Posterior cingulate gyrus (tissue), 11 donors: ENCODE measurements at regions not wholly inside any gene's neighbourhood (a gene's known extent, or its start where the extent isn't known, plus 50 kb on each side); places are given as distances from the start of the nearest gene placed in this dataset.

Source experiments
- DNase-seq, 10 donors: peaks; one replicate each; pipeline versions ENCODE4 v3.0.0 to v3.0.0-alpha.2; 2020 to 2021; ENCODE audit warnings: mixed read lengths in 3 of 10
- intact Hi-C: fragments of 100-400 bp; cut with DNase I; formaldehyde crosslinking; loops from one replicate; pipeline ENCODE4 v1.15.1; 2023

DNA sequence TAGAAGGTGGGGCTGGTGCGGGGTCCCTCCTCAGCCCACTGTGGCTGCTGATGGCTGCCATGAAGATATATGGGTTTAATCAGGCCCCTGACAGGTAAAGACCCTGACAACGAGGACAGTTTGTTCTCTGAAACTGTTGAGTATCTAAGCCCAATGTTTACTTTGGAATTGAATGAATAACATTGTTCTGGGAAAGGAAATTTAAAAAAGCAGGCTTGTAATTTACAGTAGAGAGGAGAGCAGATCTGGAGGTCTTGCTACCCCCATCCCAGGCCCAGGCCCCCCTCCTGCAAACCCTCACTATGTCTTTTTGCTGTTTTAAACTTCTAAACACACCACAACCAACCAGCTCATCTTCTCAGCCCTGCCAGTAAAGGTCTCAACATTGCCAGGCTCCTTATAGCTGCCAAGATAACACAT is 171.3 kb downstream of the CDC5L start:
- no peak for DNase-seq
- intact Hi-C loops = no loop called here

DNA sequence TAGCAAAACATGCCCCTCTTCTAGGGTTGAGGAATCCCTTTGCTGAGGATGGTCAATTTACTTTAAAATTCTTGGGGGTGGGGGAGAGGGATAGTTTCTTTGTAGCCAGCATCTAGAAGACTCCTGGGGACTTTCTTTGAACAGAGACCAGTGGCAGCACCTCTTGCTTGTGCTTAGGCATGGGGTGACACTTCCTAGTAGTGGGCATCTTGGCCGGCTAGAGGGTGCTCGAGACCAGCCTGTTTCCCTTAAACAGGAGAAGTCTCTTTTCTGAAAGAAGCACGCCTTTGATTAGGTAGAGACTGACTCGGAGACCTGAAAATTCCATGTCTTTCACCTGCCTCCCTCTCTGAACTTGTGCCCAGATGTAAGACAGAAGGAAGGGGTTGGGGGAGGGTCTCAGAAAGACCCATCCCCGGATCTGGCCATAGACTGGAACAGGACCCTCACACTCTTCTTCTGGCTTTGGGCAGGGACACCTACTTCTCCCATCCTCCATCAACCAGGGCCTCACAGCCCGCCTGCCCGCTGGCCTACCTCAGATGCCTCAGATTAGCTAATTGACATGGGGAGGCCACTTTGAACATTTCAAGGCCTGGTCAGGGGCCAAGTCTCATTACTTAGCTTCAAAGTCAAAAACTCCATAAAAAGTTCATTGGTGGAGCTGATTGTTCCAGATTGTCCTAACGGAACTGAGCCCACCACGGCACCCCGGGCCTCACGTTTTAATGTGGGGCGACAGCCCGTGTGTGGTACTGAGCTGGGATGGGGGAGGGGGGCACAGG is 172.2 kb downstream of the CDC5L start:
- intact Hi-C loops = no loop called here
- no peak for DNase-seq

DNA sequence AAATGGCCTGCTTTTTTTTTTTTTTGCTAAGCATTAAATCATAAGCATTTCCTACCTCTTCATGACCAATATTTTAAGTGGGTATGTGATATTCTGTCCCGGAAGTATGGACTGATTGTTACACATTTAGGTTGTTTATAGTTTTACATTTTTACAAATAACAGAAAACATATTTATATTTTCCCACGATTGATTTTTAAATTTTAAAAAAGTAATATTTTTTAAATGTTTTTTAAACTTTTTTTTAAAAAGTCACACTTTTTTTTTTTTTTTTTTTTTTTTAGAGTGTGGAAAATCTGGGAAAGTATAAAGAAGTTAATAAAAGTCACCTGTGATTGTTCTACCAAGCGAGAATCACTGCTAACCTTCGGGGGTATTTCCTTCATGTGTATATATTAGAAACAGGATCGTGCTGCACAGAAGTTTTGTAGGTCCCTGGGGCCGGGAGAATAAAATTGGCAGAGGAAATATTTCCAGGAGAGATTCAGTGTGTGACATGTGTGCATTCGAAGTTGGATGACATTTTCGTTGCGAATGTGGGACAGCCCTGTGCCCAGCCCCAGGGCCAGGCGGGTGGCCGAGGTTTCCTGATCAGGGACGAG is 173.1 kb downstream of the CDC5L start:
- intact Hi-C loops = no loop called here
- no peak for DNase-seq

DNA sequence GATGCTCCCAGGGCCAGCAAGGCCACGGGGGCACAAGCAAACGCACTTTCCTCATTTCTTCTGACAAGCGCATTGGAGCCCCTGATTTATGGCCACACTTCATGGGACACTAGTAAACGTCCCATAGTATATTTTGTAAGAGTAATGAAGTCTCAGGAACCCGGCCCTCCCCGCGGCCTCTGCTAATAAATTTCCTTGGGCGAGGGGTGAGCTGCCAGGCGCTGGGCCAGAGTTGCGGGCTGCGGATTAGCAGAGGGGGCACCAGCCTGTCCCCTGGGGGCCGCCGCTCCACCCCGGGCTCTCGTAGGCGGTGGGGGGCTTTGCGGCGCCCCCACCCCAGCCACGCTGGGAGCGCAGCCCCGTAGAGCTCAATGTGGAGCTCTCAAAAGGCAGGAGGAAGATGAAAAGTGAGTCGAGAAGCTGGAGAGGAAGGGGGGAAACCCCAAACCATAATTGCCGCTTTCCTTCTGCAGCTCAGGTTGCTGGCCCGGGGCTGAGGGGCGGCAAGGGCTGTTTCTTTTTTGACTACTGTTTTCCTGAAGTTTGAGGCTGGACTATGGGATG is 173.6 kb downstream of the CDC5L start:
- intact Hi-C loops = no loop called here
- no peak for DNase-seq

DNA sequence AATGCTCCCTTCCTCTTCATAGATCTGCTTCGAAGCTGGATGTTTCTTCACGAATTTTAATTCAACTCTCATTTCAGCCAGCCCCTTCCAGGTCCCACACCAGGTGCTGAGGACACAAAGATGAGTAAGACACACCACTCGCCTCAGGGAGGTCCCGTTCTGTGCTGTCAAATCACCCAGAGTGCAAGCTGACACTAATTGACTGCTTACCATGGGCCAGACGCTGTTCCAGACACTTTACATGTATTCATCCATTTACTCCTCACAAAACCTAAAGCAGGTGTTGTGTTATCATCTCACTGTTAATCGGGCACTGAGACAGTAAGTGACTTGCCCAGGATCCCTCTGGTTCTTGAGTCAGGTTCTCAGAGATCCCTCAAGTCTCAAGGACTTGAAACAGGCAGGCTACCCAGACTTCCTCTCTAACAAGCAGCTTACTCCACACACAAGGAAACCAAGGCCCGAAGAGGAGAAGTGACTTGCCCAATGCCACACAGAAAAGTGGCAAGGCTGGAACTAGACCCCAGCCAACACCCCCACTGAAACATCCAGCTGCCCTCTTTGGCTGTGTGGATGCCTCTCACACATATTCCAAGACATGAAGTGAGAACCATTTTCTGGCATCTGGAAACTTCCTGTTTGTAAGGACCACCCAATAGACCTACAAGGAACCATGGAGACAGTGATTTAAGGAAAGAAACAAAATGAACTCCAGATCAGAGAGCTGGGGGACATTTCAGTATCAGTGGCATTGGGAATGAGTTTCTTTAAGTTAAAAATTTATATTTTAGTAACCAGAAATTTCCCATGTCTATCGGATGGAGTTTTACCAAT is 174.5 kb downstream of the CDC5L start:
- DNase-seq = no peak
- intact Hi-C loops = no loop called here

DNA sequence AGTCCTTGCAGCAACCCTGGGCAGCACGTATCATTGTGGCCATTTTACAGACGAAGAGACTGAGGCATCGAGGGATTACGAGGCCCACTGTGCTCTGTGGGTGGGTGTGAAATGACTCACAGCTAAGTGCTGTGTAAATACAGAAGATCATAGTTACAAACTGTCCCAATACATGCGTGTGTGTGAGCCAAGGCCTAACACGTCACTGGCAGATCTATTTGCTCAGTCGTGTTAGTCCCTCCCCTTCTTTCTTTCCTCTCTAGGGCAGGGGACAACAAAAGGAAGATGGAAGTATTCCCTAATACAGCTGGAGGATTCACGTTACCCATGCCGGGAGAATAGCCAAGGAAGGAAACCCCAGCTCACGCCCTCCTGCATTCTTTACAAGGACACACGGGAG is 175.9 kb downstream of the CDC5L start:
- no peak for DNase-seq
- intact Hi-C loops = no loop called here

DNA sequence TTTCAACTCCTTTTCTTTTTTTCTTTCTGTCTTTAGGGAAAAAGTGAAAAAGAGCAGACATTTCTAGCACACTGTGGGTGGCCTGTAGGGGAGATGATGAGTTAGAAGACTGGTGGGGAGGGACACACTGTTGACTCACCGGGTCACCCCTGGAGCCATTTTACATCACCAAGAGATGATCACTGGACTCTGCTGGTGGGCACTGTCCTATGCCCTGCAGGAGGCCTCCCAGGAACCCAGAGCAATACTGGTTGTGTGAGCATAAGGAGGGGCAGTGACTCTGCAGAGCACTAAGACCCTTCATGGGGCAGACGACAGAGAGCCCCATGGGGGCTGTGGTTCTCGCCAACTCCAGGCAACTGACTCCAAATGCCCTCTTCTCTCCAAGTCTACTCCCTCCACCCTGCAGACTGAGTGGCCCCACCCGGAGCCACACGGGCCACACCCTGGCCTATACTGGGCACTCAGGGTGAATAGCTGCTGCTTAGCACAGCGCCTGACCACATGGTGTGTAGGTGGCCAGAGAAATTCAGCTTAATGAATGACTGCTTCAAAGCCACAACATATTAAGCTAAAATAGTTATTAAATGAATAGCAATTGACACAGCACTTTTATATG is 177.5 kb downstream of the CDC5L start:
- DNase-seq = no peak
- intact Hi-C loops = no loop called here

DNA sequence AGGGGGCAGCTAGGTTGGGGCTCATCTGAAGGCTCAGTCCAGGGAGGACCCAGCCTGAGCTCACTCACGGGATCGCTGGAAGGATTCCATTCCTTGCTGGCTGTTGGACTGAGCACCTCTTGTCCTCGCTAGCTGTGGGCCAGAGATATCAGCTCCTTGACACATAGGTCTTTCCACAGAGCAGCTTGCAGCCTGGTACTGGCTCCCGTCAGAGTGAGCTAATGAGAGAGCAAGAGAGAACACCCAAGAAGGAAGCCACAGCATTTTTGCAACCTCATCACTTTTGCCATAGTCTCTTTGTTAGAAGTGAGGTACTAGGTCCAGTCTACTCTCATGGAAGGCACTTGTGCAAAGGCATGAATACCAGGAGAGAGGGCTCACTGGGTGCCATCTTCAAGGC is 179.9 kb downstream of the CDC5L start:
- intact Hi-C loops = no loop called here
- no peak for DNase-seq

DNA sequence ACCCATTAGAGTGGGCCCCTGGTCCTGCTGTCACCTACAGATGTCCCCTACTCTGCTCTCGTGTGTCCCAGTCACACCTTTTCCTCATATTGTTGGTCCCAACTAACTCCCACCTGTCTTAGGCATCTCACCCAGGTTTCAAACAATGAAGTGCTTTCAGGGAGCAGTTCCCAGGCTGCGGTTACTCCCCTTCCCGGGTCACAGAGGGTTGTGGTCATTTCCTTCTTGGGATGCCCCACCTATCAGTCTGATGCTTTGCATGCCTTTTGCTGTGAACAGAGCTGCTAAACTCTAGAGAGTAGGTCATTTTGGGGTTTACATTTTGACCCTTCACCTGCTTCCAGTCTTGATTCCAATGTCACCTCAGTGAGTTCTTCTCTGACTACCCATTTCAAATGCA is 181.6 kb downstream of the CDC5L start:
- DNase-seq = no peak
- intact Hi-C loops = no loop called here

DNA sequence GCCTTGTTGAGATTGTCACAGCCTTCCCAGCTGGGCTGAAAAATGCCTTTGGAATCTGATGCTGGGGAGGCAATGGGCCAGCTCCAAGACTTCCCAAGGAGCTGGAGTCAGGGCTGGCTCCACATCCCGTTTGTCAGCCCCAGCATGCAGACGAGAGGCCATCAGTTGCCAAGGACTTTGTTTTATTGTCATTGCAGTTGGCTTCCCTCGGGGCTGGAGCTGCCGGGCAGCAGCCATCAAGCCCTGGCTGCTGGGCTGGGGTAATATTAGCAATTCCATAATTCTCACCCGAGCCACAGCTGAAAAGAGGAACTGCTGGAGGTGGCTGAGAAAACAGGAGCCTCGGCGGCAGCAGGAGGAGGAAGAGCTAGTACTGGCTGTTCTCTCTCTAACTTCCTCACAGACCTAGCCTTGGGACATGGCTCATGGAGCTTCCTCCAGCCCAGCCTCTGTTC is 182.5 kb downstream of the CDC5L start:
- peak in 5 of 10 donors; percentile 19 to 85 (median 66) for DNase-seq
- intact Hi-C loops = no loop called here

DNA sequence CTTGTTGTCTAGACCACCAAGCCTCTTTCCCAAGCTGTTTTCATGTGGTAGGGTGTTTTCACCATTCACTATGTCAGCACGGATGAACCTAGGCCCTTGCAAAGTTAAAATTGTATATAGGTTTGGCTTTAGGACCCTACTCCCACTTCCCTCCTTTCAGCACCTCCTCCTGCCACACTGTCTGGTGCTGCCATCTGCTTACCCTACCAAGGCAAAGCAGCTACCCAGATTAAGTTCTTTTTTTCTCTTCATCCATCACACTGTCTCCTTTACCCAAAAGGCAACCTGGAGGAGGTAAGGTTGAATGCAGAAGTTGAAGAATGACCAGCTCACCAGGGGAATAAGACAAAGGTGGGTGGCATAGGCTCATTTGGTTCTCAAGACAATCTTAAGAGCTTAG is 184.0 kb downstream of the CDC5L start:
- intact Hi-C loops = no loop called here
- DNase-seq = no peak

DNA sequence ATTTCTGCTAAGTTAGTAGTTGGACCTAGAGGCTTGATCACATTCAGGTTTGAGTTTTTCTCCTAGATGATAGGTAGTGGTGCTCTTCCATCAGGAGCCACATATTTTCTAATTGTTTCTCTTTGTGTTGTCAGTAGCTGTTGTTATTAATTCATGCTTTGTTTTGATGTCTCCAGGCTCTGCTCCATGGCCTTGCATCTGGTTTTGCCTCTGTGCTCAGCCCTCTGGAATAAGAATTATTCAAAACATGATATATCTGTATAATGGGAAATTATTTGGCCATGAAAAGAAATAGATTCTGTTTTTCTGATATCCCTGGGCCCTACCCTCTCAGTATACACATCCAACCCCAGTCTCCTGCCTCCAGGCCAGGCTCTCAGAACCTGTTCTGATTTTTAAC is 184.8 kb downstream of the CDC5L start:
- intact Hi-C loops = no loop called here
- no peak for DNase-seq

DNA sequence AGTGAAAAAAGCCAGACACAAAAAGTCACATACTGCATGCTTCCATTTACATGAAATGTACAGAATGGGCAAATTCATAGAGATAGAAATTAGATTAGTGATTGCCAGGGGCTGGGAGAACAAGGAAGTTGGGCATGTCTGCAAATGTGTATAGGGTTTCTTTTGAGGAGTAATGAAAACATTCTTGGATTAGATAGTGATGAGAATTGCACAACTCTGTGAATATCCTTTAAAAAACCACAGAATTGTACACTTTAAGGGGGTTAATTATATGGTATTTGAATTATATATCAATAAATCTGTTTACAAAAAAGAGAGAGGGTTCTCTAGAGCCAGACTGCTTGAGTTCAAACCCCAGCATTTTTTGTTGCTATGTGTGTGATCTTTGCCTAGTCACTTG is 188.1 kb downstream of the CDC5L start:
- DNase-seq = no peak
- intact Hi-C loops = no loop called here

DNA sequence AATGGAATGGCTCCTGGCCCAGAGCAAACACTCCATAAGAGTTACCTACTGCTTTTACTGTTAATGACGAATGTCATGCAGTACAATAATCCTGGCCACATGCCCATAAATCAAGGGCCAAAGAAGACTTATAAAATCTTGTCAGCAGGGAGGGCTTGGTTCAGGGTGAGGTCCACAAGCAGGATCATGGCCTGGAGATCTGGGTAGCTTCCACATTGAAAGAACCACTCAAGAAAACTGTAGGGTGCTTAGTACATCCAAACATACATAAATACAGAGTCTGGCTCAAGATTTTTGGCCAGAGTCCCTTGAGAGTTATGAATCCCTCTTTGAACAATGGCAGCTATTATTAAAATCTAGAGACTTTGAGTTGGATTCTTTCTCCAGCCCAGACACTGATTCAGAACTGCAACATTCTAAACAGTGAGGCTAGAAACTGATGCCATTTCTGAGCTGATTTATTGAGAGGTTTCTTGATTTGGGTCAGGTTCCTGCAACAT is 188.7 kb downstream of the CDC5L start:
- intact Hi-C loops = no loop called here
- DNase-seq = no peak

DNA sequence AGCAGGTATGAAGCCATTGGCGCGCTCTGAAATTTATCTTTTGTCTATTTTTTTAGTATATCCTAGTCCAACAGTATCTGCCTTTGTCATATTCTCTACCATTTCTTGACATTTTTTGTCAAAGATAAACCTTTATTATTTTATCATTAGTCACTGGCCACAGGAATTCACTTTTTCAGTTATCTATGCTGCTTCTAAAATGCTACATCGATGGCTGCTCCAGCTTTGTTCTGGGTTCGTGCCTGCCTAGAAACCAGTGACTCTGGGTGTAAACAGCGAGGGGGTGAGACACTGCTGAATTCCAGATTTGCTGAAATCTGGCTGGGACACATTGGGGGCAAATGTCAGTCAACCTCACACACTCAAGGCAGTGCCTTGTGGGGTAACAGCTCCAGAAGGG is 193.4 kb downstream of the CDC5L start:
- intact Hi-C loops = no loop called here
- no peak for DNase-seq

DNA sequence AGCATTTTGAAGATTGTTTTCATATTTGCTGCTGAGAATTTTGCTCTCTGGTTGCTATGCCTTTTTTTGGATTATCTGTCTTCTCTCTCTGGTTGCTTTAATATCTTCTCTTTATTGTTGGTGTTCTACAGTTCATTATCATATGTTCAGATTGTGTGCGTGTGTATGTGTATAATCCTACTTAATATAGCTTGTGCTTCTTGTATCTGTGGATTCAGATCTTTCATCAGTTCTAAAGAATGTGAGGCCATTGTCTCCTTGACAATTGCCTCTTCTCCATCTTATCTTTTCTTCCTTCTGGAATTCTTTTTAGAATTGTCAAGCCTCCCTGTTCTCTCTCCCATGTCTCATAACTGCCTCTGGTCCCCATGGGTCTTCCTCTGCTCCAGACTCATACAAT is 195.4 kb downstream of the CDC5L start:
- DNase-seq = no peak
- intact Hi-C loops = no loop called here

DNA sequence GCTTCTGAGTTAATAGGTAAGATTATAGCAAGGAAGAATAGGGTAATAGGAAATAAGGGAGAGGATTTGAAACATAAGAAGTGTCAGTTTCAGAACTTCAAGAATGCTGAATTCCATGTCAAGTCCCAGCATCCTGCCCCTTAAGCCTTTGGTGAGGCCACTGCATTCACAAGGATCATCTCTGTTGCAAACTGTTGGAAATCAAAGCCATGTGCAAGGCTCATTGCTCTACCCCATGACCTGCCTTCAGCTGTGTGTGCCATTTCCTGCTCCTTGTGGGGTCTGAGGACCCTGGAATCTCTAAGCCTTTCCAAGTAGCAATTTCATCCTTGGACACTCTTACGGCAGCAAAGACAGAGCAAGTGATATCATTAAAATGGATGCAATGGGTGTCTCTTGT is 203.0 kb downstream of the CDC5L start:
- intact Hi-C loops = no loop called here

DNA sequence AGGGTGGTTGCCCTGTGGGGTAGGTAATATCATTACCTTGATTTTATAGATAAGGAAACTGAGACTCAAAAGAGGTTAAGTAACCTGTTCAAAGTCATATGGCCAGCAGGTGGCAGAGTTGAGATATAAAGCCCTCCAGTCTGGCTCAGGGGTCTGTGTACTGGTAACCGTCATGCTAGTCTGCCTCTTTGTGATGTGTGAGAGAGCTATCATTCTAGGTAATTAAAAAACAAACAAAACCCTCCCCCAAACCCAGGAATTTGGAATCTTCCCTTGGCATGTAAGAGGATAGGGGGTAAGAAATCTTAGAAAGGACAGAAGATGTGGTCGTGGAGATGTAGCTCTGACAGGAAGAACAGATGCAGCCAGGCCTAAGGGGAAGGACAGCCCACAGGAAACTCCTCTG is 206.0 kb downstream of the CDC5L start:
- intact Hi-C loops = no loop called here
- peak in 2 of 10 donors; percentile 24 to 33 for DNase-seq

More for the DNA sequence above, 203.0 kb downstream of the CDC5L start:
- DNase-seq = no peak

DNA sequence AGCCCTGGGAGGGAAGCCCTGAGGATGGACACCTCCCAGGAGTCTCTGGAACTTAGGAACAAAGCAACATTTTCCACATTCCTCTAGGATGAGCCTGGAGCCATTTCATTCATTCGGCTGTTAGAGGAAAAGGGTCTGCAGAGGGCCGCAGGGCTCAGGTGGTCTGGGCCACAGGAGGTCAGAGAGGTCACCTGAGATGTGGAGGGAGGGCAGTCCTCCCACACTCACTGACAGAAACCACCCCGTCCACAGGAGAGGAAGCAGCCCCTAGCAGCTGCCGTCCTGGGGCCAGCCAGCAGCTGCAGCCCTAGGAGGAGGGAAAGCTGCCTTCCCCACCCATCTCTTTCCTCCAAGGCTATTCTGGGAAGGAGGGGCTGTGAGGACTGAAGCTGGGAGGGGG is 207.0 kb downstream of the CDC5L start:
- no peak for DNase-seq
- intact Hi-C loops = no loop called here

DNA sequence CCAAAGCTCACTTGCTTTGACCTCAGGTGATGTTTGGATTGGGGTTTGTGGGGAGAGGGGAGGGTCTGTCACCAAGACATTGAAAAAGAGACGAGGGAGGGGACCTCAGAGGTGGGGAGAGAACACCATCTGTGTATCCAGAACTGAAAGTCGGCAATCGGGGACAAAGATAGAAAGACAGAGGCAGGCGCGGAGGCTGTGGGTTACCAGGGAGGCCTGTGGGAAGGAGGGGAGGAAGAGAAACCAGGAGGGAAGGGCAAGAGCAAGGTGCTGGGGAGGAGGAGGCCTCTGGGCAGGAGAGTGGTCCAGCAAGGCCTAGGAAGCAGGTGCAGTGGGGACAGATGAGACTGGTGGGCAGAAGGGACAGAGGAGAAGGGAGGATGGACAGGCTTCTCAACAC is 211.2 kb downstream of the CDC5L start:
- no peak for DNase-seq
- intact Hi-C loops = no loop called here

DNA sequence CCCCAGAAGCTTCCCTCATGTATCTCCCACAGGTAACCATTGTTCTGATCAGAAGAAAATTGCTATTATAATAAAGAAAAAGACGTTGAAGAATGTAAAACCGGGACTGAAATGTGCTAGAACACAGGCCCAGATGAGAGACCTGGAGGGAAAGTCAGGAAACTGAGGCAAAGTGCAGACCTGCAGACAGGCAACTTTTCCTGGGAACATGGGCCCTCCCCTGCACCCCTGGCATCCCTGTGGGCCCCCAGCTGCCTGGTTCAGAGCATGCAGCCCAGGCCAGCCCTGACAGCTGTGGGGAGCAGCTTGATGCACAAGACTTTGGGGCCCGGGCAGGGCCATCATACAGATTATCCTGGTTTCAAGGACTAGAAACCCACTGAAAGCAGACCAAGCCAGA is 212.2 kb downstream of the CDC5L start:
- DNase-seq = no peak

More for the DNA sequence above, 212.2 kb downstream of the CDC5L start:
- intact Hi-C loops = no loop called here
